Medulla oblongata (tissue), 1 donor: ENCODE measurements at regions not wholly inside any gene's neighbourhood (a gene's known extent, or its start where the extent isn't known, plus 50 kb on each side); places are given as distances from the start of the nearest gene placed in this dataset.

Source experiments
- DNase-seq: peaks from one replicate; pipeline ENCODE4 v3.0.0-alpha.2; 2015; ENCODE audit errors: extremely low spot score

DNA sequence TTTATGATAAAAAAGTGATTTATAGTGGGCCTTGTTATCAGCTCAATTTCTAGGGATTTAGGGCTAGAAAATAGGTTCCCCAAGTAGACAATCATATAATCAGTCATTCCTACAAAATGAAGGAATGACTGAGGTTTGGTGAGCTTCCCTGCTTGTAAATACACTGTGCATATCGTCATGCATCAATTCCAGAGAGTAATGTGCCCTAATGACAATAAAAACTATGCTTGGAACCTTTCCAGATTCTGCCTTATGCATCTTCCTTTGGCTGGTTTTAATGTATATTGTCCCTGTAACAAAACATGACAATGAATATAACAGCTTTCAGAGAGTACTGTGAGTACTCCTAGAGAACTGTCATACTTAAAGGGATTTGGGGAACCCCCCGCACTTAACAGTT, 1310.9 kb downstream of the PCDH7 start:
- DNase-seq, result no peak

DNA sequence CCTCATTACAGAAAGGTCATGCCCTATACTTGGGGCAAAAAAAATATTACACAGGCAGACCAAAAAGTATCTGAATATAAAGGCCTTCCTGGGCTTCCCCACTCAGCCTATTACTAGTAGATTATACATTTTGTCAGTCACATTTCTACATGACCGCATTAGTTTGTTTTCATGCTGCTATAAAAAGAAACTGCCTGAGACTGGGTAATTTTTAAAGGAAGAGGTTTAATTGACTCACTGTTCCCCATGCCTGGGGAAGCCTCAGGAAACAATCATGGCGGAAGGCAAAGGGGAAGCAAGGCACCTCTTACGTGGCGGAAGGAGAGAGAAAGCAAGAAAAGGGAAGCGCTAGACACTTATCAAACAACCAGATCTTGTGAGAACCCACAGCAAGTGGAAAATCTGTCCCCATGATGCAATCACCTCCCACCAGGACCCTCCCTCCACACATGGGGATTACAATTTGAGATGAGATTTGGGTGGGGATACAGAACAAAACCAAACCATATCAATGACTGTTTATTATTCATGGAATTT, 1312.0 kb downstream of the PCDH7 start:
- no peak for DNase-seq

DNA sequence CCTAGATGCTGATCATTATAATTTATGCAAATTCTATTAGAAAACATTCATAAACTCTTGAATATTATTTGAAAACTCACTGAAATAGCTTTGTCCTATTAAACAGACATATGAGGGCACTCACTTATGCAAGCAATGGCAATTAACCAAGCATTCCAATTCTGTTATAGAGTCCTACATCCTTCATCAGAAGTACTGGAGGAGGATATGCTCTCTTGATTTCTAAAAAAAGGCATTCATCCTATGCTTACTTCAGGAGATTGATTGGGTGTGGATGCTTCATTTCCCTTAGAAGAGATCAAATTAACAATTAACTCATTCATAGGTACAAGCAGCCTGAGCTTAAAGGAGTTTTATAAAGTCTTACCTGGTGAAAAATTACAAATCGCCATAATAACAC, 1317.2 kb downstream of the PCDH7 start:
- DNase-seq, result no peak

DNA sequence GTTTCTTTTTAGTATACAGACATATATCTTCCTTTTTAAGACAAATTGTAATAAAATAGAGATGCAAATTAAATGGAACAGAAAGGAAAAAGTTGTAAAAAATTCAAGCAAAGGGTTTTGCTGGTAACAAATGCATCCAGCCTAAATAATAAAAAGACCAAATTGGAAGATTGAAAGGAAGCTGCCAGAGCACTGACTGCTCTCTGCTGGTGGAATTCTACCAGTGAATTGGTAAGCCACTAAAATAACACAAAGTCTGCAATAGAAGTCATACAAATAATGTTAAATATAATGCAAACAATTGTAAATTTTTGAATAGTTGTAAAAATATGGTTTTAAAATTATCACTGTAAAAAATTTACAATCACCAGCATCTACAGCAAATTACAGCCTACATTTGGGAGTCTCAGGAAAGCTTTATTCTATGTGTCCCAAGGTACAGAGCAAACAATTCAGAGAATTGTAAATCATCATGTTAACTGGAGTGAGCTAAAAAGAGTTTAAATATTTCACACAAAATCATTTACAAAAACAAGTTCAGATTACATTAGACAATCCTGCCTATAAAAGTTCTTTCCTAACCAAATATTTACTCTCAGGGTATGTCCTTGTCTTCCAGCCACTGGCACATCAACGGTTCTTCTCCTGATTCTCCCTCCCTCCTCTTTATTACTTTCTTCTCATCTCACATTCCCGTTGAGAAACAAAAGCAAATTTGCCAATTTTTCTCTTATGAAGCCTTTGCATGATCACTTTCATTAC, 1322.5 kb downstream of the PCDH7 start:
- no peak for DNase-seq

DNA sequence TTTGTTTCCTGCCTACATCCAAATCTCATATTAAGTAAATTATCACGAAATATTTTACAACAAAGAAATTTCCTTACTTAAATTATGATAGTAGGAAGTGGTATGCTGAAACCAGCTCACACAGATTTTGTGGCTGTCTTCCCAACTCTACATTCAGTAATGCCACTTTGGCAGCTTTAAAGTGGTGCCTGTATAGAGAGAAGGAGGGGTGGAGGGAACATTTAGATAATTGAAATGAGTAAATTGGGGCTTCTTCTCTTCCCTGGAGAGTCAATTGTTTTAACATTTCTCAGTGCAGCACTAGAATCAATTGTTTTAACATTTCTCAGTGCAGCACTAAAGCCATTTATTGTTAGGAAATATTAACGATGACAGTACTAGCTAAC, 1323.1 kb downstream of the PCDH7 start:
- no peak for DNase-seq

DNA sequence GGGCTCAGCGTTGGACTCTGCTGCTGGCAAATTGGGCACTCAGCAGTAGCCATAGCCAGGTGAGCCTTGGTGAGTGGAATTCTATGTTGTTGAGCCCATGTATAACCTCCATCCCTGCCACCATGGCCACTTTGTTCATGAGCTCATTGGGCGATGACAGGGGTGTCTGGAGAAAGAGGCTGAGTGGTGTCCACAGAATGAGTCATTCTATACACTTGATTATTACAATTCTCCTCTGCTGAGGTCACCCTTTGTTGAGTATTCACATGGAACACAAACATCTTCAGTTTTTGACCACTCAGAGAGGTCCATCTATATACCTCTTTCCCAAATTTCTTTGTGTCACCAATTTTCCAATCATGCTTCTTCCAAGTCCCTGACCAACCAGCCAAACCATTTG, 1341.7 kb downstream of the PCDH7 start:
- no peak for DNase-seq

DNA sequence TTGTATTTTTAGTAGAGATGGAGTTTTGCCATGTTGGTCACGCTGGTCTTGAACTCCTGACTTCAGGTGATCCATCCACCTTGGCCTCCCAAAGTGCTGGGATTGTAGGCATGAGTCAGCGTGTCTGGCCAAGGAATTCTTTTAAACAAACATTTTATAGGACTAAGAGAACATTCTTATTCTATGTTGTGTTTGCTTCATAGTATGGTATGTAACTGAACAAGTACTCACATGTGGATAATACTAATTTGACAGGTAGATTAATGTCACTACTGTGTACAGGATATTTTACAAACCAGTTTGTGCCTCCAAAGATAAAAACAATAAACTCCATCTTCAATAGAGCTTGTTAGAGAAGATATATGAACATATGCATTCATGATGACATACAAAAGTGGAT, 1353.4 kb downstream of the PCDH7 start:
- DNase-seq, result no peak

DNA sequence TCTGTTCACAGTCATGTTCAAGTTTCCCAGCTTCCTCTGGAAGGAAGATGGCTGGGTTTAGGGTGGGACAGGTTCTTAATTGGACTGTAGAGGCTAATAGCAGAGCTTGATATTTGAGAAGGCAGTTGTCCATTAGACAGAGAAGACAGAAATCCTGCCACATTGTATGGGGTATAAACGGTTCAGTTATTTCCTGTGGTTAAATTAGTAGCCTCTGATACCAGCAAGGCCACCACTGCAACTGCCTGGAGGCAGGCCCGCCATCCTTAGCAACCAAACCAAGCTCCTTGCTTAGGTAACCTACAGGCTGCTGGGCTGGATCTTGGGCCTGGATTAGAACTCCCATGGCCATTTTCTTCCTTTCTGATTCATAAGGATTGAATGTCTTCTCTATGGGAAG, 1367.0 kb downstream of the PCDH7 start:
- no peak for DNase-seq

DNA sequence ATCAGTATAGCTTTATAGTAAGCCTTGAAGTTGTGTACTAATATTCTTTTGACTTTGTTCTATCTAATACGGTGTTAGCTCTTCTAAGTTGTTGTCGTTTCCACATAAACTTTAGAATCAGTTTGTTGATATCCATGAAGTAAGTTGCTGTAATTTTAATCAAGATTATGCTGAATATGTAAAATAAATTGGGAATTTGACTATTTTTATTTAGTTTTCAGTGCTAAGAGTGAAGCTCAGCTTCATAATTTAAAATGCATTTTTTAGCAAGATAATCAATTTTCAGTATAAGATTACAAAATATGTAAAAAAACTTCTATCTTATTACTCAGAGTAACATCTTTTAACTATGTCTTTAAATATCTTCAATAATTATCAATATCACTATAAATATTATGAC, 1374.8 kb downstream of the PCDH7 start:
- DNase-seq, result no peak

DNA sequence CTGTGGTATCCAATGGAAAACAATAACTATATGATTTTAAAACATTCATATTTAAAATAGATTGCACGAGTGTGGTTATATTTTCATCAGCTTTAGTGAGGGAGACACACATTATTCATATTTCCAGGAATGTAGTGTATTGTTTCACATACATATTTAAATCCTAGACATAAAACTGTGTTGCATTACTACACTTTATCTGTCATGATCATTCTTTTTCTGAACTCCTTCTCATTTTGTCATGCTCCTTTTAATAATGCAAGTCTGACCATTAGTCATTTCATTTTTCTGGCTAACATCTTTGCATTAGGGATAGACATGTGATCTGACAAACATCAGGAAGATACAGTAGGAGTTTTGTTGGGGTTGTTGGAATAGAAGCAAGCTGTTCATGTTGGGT, 1382.7 kb downstream of the PCDH7 start:
- DNase-seq, result no peak

DNA sequence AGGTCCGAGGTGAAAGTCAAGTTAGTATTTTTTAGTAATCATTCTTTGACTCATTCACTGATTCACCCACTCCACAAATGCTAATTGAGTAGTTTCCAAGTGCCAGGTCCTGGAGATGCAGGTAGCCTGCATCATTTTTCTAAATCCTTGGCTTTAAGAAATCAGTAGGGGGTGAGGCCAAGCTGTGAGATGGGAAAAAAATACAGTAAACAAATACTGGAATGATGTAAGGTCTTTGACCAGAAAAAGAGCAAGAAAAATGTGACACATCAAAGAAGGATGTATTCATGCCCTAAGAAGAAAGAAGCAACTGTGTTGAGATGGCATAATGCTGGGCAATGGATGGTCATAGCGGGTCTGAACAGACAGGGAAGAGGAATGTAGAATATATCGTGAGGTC, 1386.6 kb downstream of the PCDH7 start:
- no peak for DNase-seq

DNA sequence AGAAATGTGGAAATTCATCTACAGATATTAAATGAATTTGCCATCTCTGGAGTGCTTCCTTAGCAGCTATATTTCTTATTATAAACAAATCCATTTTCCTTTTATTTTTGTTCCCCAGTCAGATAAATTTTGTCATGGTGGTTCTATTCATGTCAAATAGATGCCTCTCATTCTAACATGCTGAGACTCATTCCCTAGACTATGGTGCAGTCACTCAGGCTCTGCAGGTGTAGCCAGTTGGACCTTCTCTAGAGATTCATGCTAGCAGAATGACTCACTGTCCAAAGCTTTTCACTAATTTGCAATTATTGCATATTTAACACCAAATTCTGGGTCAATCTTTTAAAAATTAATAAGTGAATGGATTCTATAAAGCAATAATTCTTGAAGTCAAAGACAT, 1392.7 kb downstream of the PCDH7 start:
- no peak for DNase-seq

DNA sequence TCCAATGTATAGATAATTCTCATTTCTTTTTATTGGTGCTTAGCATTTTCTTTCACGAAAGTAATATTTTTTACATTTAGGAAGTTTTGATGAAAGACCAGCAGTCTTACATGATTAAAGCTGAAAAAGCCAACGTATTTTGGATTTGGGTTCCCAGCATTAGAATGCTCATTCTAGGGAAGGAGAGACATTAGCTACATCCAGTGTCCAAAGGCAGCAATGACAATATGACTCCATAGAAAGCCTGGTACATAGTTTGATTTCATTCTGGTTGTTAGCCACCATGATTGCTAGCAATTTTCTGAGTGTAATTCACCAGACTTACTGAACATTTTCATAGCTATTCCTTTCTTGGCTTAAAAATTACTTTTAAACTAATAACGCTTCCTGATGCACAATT, 1397.5 kb downstream of the PCDH7 start:
- no peak for DNase-seq

DNA sequence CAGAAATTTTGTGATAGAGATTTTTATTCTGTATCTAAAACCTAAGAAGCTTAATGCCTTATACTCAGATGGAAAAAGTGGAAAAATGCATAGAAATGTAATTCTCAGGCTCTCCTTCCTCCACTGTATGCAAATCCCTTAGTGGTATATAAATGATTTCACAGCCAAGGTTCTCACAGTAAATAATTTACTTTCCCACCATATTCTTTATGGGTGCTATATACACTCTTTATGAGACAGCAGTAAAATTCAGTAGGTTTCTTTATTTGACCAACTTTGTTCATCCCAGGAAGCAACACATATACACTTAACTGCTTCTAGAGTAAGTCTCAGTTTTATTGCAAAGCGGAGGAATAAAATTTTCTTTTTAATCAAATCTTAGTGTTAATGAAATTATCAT, 1399.7 kb downstream of the PCDH7 start:
- no peak for DNase-seq

DNA sequence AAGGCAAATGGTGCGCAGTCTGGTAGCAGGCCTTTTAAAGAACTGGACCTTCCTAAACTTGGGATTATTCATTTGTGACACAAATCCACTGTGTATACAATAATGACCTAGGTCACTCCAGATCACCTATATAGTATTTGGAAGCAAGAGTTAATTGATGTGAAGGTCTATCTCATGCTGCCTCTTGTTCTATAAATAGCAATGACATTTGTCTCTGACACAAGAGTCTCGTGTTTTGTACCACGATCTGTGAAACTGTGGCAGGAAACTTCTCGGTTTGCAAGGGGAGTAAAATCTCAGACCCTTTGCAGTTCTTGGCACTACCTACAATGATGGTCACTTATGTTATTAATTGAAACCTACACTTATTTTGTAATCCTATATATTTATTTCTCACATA, 1408.4 kb downstream of the PCDH7 start:
- DNase-seq, result no peak

DNA sequence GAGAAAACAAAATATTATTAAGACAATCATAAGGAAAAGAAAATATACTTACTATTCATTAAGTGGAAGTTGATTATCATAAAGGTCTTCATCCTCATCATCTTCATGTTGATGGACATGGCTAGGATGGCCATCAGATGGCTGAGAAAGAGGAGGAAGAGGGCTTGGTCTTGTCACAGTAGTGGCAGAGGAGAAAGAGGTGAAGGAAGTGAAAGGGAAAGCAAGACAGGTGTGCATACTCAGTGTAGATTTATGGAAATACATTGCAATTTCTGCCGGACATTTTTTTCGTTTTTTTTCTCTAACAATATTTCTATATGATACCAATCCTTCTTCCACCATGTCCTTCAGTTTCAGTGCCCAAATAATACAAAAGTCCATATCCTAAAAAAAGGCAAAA, 1409.8 kb downstream of the PCDH7 start:
- DNase-seq, result no peak

DNA sequence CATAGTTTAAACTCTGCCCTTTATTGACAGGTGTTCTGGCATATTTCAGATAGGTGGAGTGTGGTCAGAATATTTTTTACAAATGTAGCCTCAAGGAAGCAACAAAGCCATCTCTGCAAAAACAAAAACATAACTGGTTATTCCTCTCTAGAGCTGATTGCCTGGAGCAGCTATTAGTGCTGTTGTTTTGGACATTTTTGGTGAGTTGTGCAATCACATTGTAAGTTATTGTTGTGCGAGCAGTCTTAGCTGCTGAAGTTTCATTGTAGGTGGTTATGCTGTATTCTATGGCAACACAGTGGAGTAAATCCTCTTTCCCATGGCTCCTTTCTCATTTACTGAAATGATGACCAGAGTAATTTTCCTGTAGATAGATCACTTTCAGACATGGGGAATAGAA, 1413.0 kb downstream of the PCDH7 start:
- DNase-seq, result no peak

DNA sequence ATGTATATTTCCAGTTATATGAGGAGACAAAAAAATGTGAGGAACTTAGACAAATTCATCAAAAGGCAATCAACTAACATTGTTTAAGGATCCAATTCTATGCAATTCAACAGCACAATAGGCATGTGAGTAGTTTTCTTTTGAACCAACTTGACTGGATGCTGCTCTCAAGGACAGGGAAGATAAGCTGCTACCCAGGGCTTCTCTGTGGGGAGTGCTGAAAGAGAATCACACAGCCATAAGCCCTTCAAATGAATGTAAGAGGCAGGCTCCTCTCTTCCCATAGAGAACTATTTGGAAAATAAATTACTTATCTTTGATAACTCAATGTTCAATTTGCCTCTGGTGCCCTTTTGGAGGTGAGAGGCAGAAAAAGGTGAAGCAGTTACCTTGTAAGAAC, 1413.6 kb downstream of the PCDH7 start:
- DNase-seq, result no peak

DNA sequence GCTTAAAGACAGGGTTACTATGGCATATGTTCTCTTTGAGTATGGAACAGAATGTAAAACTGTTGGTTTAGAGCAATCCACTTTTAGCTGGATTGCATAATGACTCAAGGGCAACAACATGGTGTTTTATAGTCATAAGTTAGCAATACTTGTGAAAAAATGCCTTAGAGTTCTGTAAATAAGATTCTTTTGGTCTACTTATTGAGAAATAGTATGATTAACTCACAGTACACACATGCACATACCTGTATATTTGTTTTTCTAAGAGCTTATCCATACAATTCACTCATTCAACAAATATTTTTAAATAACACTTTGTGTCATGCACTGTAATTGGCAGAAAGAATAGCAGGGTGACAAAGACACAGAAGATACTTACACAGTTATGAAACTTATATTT, 1415.5 kb downstream of the PCDH7 start:
- no peak for DNase-seq

DNA sequence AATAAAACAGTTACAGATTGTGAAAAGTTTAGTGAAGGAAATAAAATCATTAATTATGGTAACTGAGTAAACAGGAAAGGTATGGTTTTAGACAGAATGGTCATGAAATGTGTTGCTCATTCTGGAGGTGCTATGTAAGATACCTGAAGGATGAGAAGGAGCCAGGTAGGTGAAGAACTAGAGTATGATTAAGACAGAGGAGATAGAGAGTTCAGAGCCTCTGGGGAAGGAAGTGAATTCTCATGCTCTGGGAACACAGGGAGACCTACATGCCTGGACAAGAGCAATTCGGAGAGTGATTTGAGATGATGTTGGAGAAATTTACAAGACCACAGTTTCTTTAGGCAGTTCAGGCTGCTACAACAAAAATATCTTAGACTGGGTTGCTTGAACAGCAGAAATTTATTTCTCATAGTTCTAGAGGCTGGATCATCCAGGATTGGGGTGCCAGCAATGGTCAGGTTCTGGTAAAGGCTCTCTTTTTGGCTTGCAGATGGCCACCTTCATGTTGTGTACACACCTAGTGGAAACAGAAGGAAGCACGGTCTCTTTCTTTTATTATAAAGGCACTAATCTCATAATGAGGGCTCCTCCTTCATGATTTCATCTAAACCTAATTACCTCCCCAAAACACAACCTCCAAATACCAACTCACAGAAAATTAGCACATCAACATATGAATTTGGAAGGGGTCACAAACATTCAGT, 1416.1 kb downstream of the PCDH7 start:
- DNase-seq, result no peak

DNA sequence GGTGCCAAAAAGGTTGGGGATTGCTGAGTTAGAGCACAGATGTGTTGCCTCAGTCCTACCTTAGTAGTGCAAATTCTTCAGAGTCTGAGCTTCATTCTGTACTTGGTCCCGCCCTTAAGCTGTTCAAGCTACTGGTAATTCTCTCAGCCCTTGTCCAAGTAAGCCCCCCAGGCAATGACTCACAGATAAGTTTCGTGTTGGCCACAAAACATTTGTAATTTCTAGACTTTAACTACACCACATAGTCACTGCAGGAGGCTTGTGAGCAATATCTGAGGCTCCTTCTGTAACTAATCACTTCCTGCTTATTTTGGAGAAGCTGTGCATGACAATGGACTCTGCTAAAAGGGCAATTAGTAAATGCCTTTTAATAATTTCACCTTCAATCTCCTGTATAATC, 1420.5 kb downstream of the PCDH7 start:
- no peak for DNase-seq

DNA sequence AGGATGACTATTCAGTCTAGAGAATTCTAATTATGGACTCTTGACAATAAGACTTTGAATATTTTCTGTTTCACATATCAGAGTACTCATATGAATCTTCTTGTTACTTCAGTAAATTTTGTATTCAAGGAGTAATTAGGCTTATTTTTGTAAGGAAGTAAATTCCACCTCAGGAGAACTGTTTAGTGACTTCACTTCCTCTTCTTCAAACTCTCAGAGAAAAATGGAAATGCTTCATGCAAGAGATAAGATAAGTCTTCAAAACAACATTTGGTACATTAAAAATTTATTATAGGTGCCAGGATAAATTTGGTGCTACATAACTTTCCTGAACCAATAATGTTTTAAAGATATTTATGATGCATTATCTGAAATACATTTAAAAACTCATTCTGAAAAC, 1421.9 kb downstream of the PCDH7 start:
- no peak for DNase-seq

DNA sequence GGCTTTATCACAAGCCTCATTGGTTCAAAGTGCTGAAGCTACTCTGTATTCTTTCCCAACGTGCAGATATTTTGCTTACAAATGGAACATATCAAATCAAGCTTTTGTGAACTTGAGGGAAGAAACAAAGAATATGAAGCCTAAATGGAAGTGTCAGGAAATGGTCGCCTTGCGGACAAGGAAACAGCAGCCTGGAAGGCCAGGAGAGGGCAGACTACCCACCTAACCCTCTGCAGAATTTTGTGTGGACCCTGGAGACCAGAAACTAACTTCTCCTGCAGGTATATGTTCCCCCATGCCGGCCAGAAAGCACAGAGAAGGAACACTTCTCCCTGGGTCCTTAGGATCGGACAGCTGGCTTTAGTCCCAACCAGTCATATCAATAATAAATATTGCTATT, 1425.8 kb downstream of the PCDH7 start:
- no peak for DNase-seq
